Ascending aorta (tissue), 2 donors: ENCODE measurements at regions not wholly inside any gene's neighbourhood (a gene's known extent, or its start where the extent isn't known, plus 50 kb on each side); places are given as distances from the start of the nearest gene placed in this dataset.

ENCODE experiments used
- DNase-seq, 2 donors: peaks; one replicate each; pipeline ENCODE4 v3.0.0-alpha.2; 2019; ENCODE audit warnings: low spot score in 2 of 2
- H3K27ac ChIP-seq, 2 donors: fragments of 200-600 bp; sonication (generic); one replicate each; pipeline ENCODE4 v1.5.1; 2016 to 2017; ENCODE audit warnings: mild to moderate bottlenecking in 1 of 2
- H3K27me3 ChIP-seq: fragments of 200-600 bp; sonication (generic); one replicate; pipeline ENCODE4 v1.5.1; 2017
- H3K36me3 ChIP-seq, 2 donors: fragments of 200-600 bp; sonication (generic); one replicate each; pipeline ENCODE4 v1.5.1; 2016
- H3K4me1 ChIP-seq, 2 donors: fragments of 200-600 bp; sonication (generic); one replicate each; pipeline ENCODE4 v1.5.1; 2016 to 2017; ENCODE audit warnings: mild to moderate bottlenecking in 1 of 2
- H3K4me3 ChIP-seq, 2 donors: fragments of 200-600 bp; sonication (generic); one replicate each; pipeline ENCODE4 v1.5.1; 2016 to 2017; ENCODE audit warnings: mild to moderate bottlenecking in 1 of 2
- H3K9me3 ChIP-seq, 2 donors: fragments of 200-600 bp; sonication (generic); one replicate each; pipeline ENCODE4 v1.5.1; 2016
- intact Hi-C: fragments of 100-400 bp; cut with DNase I; formaldehyde crosslinking; loops from one replicate; pipeline ENCODE4 v1.15.1; 2023
- TF ChIP-seq, protein P1 (sequence below), 3 experiments: fragments of 200-600 bp in 2 of 3; fragments of 450-650 bp in 1 of 3; sonication (generic) in 2 of 3; IDR thresholded peaks; one replicate each; pipeline ENCODE4 v1.5.1; 2016 to 2019; ENCODE audit warnings: antibody characterized with exemption in 3 of 3, mild to moderate bottlenecking in 1 of 3, moderate library complexity in 1 of 3

DNA sequence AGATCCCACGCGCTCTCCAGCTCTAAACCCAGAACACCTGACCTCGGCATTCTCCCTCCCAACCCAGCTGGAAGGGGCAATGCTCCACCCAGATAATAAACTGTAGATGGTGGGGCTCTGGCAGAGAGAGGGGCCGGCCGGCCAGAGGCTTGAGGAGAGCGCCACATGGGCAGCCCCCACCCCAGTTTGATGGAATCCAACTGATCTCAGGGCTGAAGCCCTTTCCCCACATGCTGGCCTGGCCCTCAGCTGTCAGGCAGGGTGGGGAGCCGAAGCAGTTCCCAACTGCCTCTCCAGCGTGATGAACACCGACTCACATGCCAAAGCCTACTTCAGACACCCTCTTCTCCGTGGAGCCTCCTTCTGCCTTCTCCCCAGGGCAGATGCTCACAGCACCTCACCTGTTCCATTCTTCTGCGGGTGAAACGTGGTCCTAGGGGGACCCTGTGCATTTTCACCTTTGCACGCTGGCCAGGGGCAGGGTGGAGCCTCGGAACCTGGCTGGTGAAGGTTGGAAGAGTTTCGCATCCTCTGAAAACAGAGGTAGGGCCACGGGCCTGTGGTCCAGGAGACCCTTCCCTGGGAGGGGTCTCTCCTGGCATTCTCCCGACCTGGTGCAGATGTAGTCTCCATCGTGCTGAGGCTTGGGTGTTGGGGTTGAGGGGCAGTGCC is 65.7 kb upstream of the ZNF469 start:
- intact Hi-C loops: no loop called here
- TF ChIP-seq, protein P1, sequence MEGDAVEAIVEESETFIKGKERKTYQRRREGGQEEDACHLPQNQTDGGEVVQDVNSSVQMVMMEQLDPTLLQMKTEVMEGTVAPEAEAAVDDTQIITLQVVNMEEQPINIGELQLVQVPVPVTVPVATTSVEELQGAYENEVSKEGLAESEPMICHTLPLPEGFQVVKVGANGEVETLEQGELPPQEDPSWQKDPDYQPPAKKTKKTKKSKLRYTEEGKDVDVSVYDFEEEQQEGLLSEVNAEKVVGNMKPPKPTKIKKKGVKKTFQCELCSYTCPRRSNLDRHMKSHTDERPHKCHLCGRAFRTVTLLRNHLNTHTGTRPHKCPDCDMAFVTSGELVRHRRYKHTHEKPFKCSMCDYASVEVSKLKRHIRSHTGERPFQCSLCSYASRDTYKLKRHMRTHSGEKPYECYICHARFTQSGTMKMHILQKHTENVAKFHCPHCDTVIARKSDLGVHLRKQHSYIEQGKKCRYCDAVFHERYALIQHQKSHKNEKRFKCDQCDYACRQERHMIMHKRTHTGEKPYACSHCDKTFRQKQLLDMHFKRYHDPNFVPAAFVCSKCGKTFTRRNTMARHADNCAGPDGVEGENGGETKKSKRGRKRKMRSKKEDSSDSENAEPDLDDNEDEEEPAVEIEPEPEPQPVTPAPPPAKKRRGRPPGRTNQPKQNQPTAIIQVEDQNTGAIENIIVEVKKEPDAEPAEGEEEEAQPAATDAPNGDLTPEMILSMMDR (IDR thresholded peaks at IDR 0.05): no peak
- Histone ChIP-seq H3K27me3 (no peaks in the 10 kb centered on the region), H3K27ac (no peak overlapping the region), H3K36me3 (no peaks in the 10 kb centered on the region), H3K9me3 (no peaks in the 10 kb centered on the region), H3K4me3 (no peak overlapping the region), H3K4me1 (no peaks in the 10 kb centered on the region)
- no peak for DNase-seq

DNA sequence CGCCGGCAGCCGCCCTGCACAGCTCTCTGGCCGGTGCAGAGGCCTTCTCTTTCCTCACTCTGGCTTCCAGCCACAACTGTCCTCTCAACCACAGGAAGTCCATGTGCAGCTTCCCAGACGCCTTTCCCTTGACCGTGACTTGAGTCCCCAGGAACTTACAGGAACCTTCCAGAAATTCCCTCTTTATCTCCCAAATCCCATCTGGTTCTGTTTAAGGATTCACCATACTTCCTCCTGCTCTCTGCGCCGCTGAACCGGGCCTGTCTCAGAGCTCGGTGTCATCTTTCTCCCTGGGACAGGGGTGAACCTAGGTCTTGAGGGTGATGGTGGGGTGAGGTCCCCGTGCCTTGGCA is 65.2 kb upstream of the ZNF469 start:
- no peak overlapping the region for H3K4me3 ChIP-seq
- H3K9me3 ChIP-seq: no peaks in the 10 kb centered on the region
- intact Hi-C loops: no loop called here
- no peaks in the 10 kb centered on the region for H3K4me1 ChIP-seq
- TF ChIP-seq, protein P1 (IDR thresholded peaks at IDR 0.05): no peak
- no peak for DNase-seq
- no peak overlapping the region for H3K27ac ChIP-seq
- H3K36me3 ChIP-seq: no peaks in the 10 kb centered on the region
- no peaks in the 10 kb centered on the region for H3K27me3 ChIP-seq

DNA sequence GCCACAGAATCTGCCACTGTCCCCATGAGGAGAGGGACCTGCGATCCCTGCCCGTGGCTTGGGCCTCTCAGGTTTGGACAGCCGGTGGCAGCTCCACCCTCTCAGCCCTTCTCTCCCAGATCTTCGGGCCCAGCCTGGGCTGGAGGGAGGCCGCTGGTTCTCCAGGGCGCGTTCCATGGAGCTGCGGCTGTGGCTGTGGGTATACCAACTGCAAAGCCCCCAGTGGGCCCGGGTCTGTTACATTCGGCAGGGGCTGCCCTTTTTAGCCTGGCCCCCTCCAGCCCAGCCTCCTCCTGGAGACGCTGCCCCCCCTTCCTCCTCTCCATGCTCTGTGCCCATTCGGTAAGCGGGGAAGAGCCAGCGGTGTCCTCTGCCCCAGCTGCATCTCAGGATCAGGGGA is 64.7 kb upstream of the ZNF469 start:
- TF ChIP-seq, protein P1 (IDR thresholded peaks at IDR 0.05): no peak
- Histone ChIP-seq H3K36me3 (no peaks in the 10 kb centered on the region), H3K4me1 (no peaks in the 10 kb centered on the region), H3K9me3 (no peaks in the 10 kb centered on the region), H3K27me3 (no peaks in the 10 kb centered on the region), H3K27ac (no peak overlapping the region), H3K4me3 (no peak overlapping the region)
- intact Hi-C loops: no loop called here
- no peak for DNase-seq

DNA sequence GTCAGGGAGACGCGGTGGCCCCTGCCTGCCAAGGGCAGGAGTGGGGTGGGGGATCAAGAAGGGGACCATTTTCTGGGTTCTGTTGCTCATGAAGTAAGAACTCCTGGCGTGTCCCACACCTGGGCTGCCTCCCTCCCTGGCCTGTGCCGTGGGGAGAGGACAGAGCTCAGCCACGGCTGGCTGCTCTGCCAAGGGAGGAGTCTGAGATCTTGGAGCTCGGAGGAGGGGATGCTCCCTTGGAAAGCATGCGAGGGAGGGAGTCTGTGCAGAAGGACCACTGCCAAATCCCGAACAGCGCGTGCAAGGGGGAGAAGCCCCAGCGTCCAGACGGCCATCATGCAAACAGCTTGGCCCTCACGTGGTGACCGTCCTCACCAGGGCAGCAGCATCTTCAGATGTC is 64.2 kb upstream of the ZNF469 start:
- DNase-seq: no peak
- Histone ChIP-seq H3K4me3 (no peak overlapping the region), H3K9me3 (no peaks in the 10 kb centered on the region), H3K27ac (no peak overlapping the region), H3K27me3 (no peaks in the 10 kb centered on the region), H3K36me3 (no peaks in the 10 kb centered on the region), H3K4me1 (no peaks in the 10 kb centered on the region)
- TF ChIP-seq, protein P1 (IDR thresholded peaks at IDR 0.05): no peak
- intact Hi-C loops: no loop called here

DNA sequence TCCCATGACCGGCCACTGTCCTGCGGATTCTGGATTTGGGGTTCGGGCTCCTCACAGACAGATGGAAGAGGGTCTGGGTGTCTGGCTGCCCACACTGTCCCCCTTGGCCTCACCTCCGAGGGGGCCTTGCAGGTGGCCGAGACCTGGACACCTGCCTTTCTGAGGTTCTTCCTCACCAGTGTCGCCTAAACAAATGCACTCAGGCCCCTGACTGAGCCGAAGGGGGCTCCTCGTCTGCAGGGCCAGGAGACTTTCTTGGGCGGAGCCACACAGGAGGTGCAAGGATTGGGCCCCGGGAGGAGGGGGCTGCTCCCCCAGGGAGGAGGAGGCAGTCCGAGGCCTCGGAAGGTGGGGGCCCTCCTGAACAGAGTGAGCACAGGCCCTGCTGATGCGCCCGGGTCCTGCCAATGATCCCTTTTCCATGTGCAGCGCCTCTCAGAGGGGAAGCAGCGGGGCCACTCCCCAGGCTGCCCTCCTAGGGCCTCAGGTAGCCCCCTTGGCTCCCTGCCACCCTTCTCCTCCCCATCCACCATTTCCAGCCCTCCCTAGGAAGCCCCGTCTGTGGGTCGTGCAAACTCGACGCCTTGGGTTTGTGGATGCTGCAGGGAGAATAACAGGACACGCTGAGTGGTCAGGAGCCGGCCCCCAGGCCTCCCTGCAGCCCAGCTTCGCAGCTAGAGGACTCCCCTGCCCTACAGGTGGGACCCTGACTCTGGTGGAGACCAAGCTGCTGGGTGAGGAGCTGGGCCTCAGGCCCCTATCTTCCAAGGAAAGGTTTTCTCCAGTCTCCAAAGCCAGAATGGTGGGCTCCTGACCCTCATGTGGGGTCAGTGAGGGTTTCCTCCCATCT is 63.4 kb upstream of the ZNF469 start:
- H3K27me3 ChIP-seq: no peaks in the 10 kb centered on the region
- H3K4me1 ChIP-seq: no peaks in the 10 kb centered on the region
- DNase-seq: no peak
- intact Hi-C loops: no loop called here
- no peak overlapping the region for H3K4me3 ChIP-seq
- H3K36me3 ChIP-seq: no peaks in the 10 kb centered on the region
- TF ChIP-seq, protein P1 (IDR thresholded peaks at IDR 0.05): no peak
- no peak overlapping the region for H3K27ac ChIP-seq
- H3K9me3 ChIP-seq: no peaks in the 10 kb centered on the region
